ENCODE measurements at regions not wholly inside any gene's neighbourhood (a gene's known extent, or its start where the extent isn't known, plus 50 kb on each side); places are given as distances from the start of the nearest gene placed in this dataset.

DNA sequence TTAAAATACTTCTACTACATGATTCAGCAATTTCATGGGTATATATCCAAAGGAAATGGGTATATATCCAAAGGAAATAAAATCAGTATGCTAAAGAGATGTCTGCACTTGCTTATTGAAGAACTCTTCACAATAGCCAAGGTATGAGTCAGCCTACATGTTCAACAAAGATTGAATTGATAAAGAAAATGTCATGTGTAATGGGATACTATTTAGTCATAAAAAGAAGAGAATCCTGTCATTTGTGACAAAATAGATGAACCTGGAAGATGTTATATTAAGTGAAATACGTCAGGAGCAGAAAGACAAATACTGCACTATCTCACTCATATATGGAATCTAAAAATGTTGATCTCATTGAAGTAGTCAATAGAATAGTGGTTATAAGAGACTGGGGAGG is 944.5 kb upstream of the CTNND2 start:
- H3K4me3 ChIP-seq (ENCODE audit: low read depth, low read length) = no peak overlapping the region
- TF ChIP-seq, protein P1, sequence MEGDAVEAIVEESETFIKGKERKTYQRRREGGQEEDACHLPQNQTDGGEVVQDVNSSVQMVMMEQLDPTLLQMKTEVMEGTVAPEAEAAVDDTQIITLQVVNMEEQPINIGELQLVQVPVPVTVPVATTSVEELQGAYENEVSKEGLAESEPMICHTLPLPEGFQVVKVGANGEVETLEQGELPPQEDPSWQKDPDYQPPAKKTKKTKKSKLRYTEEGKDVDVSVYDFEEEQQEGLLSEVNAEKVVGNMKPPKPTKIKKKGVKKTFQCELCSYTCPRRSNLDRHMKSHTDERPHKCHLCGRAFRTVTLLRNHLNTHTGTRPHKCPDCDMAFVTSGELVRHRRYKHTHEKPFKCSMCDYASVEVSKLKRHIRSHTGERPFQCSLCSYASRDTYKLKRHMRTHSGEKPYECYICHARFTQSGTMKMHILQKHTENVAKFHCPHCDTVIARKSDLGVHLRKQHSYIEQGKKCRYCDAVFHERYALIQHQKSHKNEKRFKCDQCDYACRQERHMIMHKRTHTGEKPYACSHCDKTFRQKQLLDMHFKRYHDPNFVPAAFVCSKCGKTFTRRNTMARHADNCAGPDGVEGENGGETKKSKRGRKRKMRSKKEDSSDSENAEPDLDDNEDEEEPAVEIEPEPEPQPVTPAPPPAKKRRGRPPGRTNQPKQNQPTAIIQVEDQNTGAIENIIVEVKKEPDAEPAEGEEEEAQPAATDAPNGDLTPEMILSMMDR (IDR thresholded peaks at IDR 0.05; ENCODE audit: low read depth, low read length) = no peak
- H3K36me3 ChIP-seq = no peaks in the 10 kb centered on the region
- H3K9me3 ChIP-seq (ENCODE audit: severe bottlenecking) = no peaks in the 10 kb centered on the region
- no peak overlapping the region for H3K27ac ChIP-seq
- DNase-seq = no peak
- H3K27me3 ChIP-seq (ENCODE audit: insufficient read depth, low read depth, severe bottlenecking) = no peaks in the 10 kb centered on the region

DNA sequence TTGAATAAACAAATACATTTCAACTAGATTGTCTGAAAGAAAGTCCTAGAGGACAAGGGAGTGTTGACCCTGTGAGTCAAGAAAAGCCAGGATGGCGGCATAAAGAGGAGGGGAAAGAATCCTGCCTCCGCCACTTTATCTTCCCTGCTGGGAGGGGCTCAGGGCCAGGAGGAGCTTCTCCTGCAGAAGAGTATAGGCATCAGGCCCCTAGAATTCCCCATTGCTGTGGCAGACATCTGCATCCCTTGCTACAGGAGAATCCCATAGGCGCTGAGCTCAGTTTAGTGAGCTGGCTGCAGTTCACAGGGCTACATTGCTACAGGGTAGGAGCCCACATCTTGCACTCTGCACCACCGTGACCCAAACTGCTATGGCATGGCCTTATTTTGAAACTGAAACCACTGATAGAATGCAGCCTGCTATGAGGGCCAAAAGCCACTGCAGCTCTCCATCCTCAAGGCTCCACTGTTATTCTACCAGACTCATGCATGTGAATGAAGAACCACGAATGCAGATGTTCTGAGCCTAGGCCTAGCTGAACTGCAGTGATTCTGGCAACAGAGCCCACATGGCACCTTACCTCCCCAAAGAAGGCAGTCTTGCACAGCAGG is 941.4 kb upstream of the CTNND2 start:
- no peaks in the 10 kb centered on the region for H3K36me3 ChIP-seq
- DNase-seq = no peak
- no peak overlapping the region for H3K27ac ChIP-seq
- TF ChIP-seq, protein P1 (IDR thresholded peaks at IDR 0.05; ENCODE audit: low read depth, low read length) = no peak
- no peak overlapping the region for H3K4me3 ChIP-seq (ENCODE audit: low read depth, low read length)
- no peaks in the 10 kb centered on the region for H3K27me3 ChIP-seq (ENCODE audit: insufficient read depth, low read depth, severe bottlenecking)
- H3K9me3 ChIP-seq (ENCODE audit: severe bottlenecking) = no peaks in the 10 kb centered on the region

GRCh38 chr5:12840972-12841371 is 936.7 kb upstream of the CTNND2 start:
- no peaks in the 10 kb centered on the region for H3K9me3 ChIP-seq (ENCODE audit: severe bottlenecking)
- TF ChIP-seq, protein P1 (IDR thresholded peaks at IDR 0.05; ENCODE audit: low read depth, low read length) = no peak

DNA sequence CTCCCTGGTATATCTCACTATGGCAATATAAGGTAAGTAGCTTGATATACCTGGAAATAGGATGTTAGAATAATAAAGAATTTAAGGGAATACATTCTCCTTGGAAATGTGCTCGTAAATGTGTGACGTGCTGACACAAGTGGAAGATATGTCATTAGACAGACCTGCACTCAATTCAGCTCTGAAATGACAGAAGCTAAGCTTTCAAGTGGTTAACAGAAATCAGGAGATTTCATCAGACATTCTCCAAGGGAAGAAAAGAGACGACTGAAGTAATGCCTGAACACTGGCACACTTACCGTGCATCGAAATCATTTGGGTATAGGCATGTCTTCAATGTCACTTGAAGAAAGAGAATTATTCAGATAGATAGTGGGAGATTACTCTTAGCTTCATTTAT is 933.3 kb upstream of the CTNND2 start:
- Histone ChIP-seq H3K36me3 (no peaks in the 10 kb centered on the region), H3K27me3 (ENCODE audit: insufficient read depth, low read depth, severe bottlenecking) (no peaks in the 10 kb centered on the region), H3K9me3 (ENCODE audit: severe bottlenecking) (no peaks in the 10 kb centered on the region), H3K4me3 (ENCODE audit: low read depth, low read length) (no peak overlapping the region), H3K27ac (no peak overlapping the region)
- TF ChIP-seq, protein P1 (IDR thresholded peaks at IDR 0.05; ENCODE audit: low read depth, low read length) = no peak
- no peak for DNase-seq

More at GRCh38 chr5:12840972-12841371, 936.7 kb upstream of the CTNND2 start:
- no peak overlapping the region for H3K27ac ChIP-seq
- H3K27me3 ChIP-seq (ENCODE audit: insufficient read depth, low read depth, severe bottlenecking) = no peaks in the 10 kb centered on the region
- no peak for DNase-seq
- no peak overlapping the region for H3K4me3 ChIP-seq (ENCODE audit: low read depth, low read length)
- no peaks in the 10 kb centered on the region for H3K36me3 ChIP-seq

- H3K4me3 ChIP-seq (ENCODE audit: low read depth, low read length) = no peak overlapping the region
- TF ChIP-seq, protein P1 (IDR thresholded peaks at IDR 0.05; ENCODE audit: low read depth, low read length) = no peak
These were observed 920.9 kb upstream of the CTNND2 start for GRCh38 chr5:12825163-12825562.

DNA sequence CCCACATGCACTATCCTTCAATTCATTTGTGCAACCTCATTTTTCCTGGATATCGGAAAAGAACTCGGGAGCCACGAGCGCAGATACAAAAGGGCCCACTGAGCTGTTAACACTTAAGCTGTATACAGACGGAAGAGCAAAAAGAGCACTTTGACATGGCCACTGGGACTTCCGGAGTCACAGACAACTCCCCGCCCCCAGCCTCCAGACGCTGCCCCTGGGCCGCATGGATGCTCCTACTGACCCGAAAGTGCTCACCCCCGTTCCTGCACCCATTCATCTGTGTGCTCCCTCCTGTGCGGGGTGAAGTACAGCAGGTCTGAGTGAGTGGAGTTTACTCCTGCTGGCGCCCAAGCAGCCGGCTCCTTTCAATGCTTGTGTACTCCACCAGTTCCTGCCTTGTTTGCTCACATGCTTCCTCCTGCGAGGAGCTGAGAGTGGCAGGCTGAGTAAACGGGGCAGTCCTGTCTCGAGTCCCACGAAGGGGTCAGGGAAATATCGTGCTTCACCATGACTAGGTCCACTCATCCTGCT is 901.0 kb upstream of the CTNND2 start:
- TF ChIP-seq, protein P1 (IDR thresholded peaks at IDR 0.05; ENCODE audit: low read depth, low read length) = no peak
- Histone ChIP-seq H3K4me3 (ENCODE audit: low read depth, low read length) (no peak overlapping the region), H3K27me3 (ENCODE audit: insufficient read depth, low read depth, severe bottlenecking) (no peaks in the 10 kb centered on the region), H3K27ac (no peak overlapping the region), H3K9me3 (ENCODE audit: severe bottlenecking) (no peaks in the 10 kb centered on the region), H3K36me3 (no peaks in the 10 kb centered on the region)
- DNase-seq = no peak

More at GRCh38 chr5:12825163-12825562, 920.9 kb upstream of the CTNND2 start:
- Histone ChIP-seq H3K36me3 (no peaks in the 10 kb centered on the region), H3K9me3 (ENCODE audit: severe bottlenecking) (peaks cover 8% of the 10 kb centered on the region), H3K27me3 (ENCODE audit: insufficient read depth, low read depth, severe bottlenecking) (no peaks in the 10 kb centered on the region), H3K27ac (no peak overlapping the region)
- DNase-seq = no peak

All from WERI-Rb-1 (cell line).